GM20000 (cell line): ENCODE measurements at regions not wholly inside any gene's neighbourhood (a gene's known extent, or its start where the extent isn't known, plus 50 kb on each side); places are given as distances from the start of the nearest gene placed in this dataset.

Experiments used
- DNase-seq: peaks from one replicate; pipeline ENCODE4 v3.0.0; 2012; ENCODE audit warnings: low spot score
- TF ChIP-seq, protein P1 (sequence below): IDR thresholded peaks from 2 replicates; pipeline ENCODE4 v1.5.1; 2012; ENCODE audit warnings: mild to moderate bottlenecking, control low read depth; ENCODE audit errors: extremely low read depth, missing control alignments

DNA sequence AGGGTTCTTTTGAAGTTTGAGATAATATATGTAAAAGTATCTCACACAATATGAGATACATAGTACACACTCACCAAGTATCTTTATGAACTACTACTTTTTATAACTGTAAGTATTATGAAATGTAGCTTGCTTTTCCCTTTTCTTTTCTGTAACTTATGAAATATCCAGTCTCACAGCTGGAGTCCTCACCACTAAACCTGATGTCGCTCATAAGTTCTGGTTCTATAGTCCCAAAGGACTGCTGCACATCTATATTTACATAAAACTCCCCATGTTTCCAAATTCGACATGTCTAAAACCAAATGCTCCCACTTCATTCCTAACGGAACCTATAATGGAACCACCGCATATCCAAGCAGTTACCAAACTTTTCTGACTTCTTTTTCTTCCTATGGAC is 186.5 kb upstream of the SLC7A11 start:
- TF ChIP-seq, protein P1, sequence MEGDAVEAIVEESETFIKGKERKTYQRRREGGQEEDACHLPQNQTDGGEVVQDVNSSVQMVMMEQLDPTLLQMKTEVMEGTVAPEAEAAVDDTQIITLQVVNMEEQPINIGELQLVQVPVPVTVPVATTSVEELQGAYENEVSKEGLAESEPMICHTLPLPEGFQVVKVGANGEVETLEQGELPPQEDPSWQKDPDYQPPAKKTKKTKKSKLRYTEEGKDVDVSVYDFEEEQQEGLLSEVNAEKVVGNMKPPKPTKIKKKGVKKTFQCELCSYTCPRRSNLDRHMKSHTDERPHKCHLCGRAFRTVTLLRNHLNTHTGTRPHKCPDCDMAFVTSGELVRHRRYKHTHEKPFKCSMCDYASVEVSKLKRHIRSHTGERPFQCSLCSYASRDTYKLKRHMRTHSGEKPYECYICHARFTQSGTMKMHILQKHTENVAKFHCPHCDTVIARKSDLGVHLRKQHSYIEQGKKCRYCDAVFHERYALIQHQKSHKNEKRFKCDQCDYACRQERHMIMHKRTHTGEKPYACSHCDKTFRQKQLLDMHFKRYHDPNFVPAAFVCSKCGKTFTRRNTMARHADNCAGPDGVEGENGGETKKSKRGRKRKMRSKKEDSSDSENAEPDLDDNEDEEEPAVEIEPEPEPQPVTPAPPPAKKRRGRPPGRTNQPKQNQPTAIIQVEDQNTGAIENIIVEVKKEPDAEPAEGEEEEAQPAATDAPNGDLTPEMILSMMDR = no peak
- DNase-seq = no peak

DNA sequence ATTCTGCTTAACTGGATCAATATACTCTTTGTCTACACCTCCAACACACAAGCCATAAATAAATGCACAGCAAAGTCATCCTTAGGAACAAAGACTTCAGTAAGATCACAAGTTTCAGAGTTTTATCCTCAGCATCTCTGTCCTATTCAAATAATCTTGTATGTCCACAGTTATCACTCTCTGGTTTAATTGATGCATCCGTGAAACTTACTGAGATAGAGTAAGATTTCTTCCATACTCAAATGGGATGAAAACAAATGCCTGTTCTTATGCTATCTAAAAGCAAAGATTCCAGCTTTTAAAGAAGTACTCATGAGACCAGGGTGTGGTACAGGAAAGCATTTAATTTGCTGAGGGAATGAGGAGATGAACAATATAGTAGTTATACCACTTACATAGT is 184.6 kb upstream of the SLC7A11 start:
- no peak for DNase-seq
- TF ChIP-seq, protein P1 = no peak

DNA sequence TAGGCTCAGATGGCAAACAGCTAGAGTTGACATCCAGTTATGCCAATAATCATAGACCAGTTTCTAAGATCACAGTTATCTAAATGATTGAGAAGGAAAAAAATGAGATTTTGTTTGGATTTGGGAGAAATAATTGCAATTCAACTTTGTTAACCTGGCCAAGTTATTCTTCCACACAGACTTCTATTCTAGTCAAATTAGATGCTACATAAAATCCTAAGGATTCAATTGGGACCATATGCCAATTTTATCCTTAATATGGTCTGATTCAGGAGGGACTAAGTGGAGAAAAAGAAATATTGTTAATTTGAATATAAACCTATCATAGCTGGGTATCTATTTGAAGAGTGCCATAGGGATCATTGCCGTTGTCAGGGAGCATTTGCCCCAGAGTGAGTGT is 178.3 kb upstream of the SLC7A11 start:
- TF ChIP-seq, protein P1 = no peak
- DNase-seq = no peak

DNA sequence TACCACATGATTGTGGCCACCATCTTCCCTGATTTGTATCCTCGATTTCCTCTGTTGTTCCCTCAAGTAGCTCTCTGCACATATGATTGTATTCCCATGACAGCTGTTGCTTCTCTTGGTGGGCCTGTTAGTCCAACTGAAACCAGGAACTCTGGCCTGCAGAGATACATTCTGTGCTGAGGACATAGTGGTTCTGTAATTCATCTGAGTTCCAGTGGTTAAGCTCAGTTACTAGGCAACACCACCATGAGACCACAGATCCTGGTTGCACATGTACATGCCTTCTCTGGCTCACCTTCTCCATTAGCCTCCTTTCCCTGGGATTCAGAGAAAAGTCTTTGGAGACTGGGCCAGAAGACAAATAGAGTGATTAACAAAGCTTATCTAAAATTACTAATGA is 172.1 kb upstream of the SLC7A11 start:
- TF ChIP-seq, protein P1 = no peak
- DNase-seq = no peak

DNA sequence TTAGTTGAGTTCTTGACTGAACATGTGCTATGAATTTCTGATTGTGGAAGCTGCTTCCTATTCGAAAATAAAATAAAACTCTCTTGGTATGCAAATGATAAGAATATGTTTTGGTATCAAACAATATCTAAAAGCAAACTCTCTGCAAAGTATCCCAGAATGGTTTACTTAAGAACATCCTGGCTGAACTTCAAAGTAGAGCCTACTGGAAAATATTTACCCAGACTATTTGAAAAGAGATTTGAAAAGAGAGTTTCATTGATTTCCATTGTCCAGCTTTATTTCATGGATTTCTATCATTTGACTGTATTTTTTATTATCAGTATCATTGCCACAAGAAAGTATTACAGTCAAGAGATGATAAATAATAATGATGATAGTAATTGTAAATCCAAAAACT is 171.1 kb upstream of the SLC7A11 start:
- TF ChIP-seq, protein P1 = no peak

DNA sequence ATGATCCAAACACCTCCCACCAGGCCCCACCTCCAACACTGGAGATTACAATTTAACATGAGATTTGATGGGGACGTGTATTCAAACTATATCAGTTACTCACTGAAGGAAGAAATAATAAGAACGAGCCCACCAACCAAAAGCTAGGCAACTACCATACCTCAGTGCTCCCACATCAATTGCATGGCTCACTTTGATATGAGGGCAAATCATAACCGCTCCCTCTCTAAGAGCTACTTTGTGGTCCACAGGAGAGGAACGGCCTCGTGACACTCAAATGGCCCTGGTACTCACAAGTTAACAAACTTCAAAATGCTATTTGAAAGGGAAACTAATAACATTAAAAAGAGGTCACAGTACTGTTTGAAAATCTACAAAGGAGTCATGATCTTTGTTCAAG is 170.7 kb upstream of the SLC7A11 start:
- no peak for DNase-seq
- TF ChIP-seq, protein P1 = no peak

More for the DNA sequence above, 171.1 kb upstream of the SLC7A11 start:
- DNase-seq = no peak

DNA sequence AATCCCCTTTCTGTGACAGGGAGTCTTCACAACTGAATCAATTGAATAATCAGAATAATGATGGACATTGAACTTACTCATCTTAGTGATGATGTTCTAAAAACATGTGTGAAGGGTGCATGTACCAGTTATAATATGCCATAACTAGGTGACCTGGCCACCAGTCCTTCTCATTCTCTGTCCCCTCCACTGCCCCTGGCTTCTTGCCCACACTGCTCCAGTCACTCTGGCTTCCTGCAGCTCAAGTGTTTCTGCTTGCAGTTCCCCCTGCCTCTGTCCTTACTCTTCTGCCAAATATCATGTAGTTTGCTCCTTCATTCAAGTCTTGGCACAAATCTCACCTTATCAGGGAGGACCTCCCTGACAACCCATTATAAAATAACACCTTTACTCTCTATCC is 168.1 kb upstream of the SLC7A11 start:
- TF ChIP-seq, protein P1 = no peak
- DNase-seq = no peak
